GM19468 (cell line): ENCODE measurements at regions not wholly inside any gene's neighbourhood (a gene's known extent, or its start where the extent isn't known, plus 50 kb on each side); places are given as distances from the start of the nearest gene placed in this dataset.

ENCODE experiments used
- ATAC-seq: cut with Tn5 transposase; IDR thresholded peaks from one replicate; pipeline ENCODE4 v1.9.1; 2021; ENCODE audit warnings: mild to moderate bottlenecking, moderate library complexity, moderate number of reproducible peaks; ENCODE audit not compliant: unreplicated experiment; ENCODE audit errors: extremely low read depth

DNA sequence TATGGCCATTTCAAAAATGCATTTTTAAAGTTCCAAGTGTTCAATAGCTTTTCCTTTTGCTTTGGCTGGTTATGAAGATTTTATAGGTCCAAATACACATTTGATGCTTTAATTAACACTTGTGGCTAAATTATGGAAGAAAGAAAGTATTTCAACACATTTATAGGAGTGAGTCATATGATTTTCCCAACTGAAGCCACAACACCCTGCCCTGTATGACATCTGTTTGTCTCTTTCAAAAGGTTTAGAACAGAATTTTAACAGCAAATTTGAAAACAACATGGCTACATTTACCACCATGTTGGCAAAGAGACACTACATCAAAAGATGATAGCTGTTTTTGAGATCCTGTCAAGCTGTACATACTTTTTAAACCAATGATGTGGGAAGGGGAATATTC is 99.4 kb downstream of the TMEM174 start:
- no peak for ATAC-seq

DNA sequence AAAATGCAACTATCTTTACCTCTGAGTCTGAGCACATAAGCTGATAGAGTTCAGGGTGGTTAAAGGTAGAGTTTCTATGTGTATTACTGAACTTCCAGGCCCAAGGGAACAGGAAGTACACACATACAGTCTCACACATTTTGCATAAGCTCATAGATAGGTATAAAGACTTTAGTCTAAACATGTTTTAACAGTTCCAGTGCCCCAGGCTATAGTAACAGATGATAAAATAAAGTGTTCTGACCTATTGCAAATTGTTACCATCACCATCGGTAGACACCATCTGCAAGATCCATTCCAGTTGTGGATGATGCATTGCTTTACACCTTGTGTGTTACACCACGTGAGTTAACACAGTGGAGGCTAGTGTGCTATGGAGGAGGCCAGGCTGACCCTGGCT is 95.8 kb downstream of the TMEM174 start:
- no peak for ATAC-seq

DNA sequence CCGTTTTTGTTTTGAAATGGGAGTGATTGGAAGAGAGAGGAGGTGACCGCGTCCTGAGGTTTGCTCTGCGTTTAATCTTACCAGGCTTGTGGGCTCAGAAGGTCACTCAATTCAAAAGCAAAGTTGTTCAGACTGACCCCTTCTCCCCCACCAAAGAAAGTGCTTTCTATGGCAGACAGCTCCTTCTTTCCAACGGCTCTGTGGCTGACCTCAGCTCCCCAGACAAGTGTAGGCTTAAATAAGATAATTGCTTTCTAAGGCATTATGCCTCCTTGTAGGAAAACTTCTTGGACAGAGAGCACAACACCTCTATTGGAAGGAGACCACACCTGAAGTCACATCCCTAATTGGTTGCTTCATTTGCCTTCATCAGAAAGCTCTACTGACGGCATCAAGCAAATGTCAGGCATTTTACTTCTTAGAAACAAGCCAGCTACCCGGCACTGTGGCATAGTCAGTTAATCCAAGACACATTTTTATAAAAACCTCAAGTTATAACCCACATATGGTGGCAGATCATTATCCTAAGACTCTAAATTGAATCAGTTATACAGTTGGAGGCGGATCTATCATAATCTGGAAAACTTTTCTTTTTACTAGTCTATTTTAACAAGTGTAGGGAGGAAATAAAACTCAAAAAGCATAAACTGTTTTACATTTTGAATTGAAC is 94.9 kb downstream of the TMEM174 start:
- ATAC-seq = no peak

DNA sequence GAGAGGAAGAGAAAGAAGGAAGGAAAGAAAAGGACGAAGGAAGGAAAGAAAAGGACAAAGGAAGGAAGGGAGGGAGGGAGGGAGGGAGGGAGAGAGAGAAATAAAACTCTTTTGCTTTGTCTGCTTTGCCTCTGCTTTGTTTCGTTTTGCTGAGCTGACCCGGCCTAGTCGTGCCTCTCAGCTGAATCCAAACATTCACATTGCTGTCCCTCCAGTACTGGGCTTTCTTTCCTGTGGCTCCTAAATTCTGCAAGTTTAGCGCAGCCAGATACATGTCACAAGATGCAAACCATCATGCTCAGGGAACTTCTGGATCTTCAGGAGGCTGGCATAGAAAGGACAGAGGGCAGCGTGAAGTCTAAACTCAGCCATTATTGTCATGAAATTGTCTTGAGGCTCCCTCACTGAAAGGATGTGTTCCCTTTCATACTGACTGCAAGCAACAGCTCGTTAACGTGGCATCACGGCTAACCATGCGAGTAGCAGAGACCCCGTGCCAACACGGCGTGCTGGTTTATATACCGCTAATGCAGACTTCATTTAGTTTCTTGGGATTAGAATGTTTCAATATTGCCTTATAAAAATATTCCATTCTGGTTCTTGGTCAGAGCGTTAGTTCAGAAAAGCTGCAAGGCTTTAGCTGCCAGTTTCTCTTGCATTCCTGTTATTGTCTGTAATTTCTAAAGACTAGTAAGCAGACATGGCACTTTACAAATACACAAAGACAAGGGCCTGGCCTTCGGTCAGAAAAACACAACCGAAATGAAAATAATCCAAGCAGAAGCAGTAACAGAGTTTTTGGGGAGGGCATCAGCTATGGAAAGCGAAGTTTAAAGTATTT is 94.2 kb downstream of the TMEM174 start:
- no peak for ATAC-seq

DNA sequence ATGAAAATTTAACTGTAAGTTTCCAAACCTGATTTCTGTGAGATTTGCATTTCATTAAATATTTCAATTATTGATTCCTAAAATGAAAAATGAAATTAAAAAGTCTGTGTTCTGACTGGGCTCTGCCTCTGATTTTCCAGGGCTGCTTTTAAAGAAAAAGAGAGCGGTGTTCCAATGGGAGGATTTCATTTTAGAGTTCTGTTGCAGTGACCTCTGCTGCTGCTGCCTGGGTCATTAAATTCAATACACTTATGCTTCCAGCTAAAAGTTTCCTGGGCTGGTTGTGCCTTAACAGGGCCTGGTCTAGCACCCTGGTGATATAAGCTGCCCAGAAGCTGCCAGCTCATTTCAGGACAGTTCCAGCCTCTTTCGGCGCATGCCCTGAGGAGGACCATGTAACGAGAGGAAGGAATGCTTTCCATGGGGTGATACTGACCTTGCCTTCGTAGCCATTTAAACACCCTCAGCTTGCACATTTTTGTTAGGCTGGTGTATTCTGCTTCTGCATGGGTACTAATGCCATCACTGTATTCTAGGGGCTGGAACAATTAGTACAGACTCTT is 93.3 kb downstream of the TMEM174 start:
- ATAC-seq = no peak

DNA sequence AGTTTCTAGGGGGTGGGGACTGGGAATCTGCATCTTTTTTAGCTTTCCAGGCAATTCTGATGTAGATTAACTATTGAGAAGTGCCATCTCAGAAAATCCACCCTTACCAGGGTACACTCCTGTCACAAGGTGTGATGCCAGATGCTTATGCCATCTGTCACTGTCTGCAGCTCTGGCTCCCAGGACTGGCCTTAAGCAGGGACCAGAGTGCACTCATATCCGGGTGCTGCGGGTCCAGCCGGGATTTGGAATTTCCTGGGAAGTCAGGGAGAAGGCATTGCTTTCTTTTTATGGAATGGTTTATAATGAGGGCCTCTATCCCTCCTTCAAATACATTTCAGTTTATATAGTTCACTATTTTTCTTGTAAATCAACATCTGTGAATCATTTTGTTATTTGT is 92.6 kb downstream of the TMEM174 start:
- no peak for ATAC-seq

DNA sequence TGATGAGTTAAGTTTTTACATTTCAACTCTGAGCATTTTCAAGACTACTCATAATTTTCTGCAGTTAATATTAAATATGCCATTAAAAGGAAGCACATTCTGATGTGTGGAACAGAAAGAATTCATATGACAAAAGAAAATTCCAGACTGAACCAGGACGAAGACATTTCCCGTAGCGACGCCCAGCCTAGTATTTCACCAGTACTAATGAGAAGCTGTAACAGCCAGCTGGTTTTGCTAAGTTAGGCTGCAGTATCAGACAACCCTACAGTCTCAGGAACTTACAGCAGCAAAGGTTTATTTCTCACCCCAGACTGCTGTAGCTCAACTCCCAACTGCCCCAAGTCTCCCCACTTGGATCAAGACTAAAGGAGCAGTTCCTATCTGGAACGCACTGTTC is 91.6 kb downstream of the TMEM174 start:
- ATAC-seq = no peak

DNA sequence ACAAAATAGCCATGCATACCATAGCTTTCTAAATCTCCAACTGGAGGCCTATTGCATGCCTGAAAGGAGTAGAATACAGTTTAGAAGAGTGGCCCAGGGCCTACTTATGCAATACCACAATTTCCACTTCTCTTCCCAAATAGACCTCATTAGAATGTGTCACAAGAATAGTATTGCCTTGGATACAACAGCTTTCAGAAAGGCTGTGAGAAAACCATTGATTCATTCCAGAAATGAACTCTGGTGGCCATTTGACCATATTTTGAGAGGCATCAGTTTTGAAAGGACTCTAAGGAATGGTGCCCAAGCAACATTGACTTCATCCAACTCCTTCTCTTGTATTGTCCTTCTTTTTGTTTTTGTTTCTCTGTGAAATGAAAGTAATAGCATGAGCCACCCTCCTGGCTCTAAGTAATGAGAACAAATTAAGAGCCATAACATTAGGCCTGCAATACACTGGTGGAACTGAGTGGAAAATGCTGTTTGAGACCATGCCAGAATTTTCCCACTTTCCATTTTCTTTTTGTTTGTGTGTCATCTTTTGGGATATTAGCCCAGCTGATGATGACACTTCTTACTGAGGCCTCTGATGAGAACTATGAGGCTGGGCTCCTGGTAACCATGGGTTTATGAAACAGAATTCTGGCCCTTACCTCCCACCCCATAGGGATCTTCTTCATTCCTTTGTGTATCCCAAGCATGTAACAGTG is 90.2 kb downstream of the TMEM174 start:
- no peak for ATAC-seq

DNA sequence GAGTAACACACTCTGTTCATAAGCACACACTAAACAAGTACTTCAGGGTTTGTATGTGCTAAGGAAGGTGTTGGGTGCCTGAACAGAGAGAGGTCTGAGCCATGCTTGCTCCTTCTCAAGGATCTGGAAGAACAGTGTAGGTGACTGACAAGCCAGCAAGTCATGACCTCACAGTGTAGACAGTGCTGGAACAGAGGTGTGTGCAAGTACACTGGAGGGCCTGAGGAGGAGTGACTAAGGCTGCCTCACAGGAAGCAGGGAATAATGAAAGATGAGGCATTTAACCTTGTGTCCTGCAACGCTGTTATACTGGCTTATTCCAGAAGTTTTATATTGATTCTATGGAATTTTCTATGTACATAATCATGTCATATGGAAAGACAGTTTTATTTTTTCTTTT is 83.9 kb downstream of the TMEM174 start:
- ATAC-seq = no peak

DNA sequence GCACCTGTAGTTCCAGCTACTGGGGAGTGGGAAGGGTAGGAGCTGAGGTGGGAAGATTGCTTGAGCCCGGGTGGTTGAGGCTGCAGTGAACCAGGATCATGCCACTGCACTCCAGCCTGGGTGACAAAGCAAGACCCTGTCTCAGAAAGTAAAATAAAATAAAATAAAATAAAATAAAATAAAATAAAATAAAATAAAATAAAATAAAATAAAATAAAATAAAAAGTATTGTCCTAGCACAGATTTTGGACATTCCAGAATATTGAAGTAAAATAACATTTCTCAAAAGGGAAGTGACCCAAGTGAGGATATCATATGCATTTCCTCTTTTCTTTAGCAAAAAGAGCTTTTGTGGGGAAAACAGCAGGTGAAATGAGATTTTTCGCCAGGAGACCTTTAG is 83.5 kb downstream of the TMEM174 start:
- ATAC-seq = no peak

DNA sequence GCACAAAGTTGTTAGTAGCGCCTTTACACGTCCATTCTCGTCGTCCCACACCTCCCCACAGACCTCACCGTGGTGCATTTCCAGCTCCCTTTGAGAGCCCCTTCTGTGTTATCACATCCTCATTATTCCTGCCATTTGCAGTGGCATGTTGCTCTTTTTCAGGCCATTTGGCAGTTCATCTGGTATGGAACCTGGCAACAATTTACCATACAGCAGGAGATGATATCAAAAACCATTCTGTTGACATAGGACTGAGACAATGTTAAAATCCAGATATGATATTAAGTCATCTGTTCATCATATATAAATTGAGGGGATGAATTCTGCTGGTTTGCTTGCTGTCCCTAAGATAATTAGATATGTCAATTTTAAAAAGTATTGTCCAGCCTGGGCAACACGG is 83.0 kb downstream of the TMEM174 start:
- no peak for ATAC-seq

DNA sequence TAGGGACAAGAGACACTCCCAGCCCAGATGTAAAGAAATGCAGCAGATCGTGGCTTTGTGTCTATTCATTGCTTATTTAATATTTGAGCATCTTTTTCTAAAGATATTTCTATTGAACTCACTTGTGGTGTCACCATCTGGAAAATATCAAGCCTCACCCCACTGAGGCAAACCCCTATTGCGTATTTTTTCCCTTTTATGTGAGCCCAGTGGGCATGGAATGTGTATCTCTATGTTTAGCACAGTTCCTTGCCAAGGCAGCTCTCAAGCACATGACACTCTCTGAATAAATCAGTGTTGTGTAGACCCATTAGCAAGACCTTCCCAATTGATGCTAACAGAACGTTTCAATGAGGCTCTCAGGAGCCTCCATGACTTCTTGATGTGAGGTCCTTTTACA is 81.6 kb downstream of the TMEM174 start:
- ATAC-seq = no peak

DNA sequence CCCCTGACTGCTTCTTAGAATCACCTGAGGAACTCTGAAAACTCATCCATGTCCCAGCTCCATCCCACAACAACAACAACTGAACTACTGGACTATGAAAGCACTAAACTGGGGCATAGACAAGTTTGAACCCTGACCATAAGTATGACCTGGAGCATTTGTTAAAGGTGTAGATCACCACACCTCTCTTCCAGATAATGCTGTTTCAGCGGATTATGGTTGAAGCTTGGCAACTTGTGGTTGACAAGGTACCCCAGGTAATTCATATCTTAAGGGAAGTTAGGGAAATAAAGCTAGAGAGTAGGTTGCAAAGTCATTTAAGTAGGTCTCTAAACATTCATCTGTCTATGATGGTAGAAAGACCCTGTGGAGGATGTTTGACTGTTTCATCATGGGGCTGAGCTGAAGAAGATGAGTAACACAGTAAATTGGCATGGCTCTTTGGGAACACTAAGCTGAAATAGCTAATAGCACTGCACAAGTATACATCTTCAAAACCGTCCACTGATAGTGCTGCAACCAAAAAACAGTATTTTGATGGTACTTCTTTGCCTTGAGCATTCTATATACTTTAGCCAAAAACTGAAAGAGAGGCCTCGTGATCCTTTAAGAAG is 80.2 kb downstream of the TMEM174 start:
- ATAC-seq = no peak

DNA sequence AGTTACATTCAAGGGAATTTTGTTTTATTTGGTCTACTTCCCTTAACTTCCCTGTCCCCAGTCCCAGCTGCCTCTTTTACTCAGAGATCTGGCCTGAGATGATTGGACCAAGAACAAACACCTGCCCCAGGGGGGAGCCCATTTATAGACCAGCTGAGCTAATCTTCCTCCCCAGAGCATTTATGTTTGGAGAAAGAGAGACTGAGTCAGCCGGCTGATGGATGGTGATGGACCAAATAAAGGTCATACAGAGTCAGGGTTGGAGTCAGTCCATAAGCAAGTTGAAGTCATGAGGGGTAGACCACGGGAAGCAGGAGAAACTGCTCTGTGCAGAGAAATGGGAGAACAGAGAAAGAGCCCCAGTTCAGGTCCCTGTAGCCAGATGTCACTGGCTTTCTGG is 77.7 kb downstream of the TMEM174 start:
- no peak for ATAC-seq

DNA sequence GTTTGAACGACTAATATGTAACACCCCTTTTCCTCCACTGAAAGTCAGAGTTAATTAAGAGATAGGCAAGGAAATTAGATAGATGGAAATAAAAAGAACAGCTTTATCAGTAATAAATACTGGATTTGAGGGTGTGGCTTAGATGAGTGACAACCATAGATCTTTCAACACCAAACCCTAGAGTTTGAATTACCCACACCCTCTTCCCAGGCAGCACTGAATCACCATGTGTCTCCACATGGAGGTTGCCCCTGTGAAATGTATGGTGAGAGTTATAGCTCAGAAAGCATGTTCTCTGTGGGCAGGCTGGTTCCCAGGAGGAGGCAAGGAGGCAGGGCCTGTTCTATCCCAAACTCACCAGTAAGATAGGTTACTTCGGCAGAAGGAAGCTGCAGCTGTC is 69.7 kb downstream of the TMEM174 start:
- ATAC-seq = no peak

DNA sequence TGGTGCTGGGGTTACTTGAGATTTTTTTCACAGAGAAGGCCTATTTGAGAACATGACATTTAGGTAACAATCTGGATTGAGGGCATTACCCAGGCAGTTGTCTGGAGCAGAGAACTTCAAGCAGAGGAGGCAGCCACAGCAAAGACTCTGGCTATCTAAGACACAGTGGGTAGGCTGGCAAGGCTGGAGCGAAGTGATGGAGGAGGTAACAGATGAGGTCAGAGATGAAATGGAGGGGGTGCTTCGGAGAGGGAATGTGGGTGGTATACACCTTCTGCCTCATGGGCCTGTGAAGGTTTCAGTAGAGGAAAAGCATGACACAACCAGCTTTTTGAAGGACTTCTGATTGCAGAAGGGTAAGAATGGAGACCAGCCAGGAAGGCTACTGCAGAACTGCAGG is 65.9 kb downstream of the TMEM174 start:
- no peak for ATAC-seq

DNA sequence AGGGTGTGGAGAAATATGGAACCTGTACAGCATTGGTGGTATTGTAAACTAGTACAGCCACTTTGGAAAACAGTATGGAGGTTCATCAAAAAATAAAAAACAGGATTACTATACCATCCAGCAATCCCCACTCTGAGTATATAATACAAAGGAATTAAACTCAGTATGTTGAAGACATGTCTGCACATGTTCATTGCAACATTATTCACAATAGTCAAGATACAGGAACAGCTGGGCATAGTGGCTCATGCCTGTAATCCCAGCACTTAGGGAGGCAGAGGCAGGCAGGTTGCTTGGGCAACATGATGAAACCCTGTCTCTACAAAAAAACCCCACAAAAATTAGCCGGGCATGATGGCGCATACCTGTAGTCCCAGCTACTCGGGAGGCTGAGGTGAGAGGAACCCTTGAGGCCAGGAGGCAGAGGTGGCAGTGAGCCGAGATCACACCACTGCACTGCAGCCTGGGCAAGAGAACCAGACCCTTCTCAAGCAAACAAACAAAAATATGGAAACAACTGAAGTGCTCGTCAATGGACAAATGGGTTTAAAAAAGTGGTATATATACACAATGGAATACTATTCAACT is 63.6 kb downstream of the TMEM174 start:
- no peak for ATAC-seq

DNA sequence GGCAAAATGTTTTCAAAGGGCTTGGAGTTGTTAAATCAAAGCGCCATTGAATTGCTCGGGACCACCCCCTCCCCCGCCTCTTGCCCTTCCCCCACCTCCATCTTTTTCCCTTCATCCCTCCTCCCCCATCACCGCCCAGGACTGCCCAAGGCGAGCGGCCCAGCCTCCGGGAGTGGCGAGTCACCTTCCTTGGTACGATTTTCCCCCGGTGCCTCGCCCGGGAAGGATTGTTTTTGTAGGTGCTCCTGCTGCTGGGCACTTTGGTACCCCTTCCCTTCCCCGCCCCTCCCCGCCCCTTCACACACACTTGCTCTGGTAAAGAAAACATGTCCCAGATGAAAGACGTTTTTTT is 61.2 kb downstream of the TMEM174 start:
- ATAC-seq = no peak

DNA sequence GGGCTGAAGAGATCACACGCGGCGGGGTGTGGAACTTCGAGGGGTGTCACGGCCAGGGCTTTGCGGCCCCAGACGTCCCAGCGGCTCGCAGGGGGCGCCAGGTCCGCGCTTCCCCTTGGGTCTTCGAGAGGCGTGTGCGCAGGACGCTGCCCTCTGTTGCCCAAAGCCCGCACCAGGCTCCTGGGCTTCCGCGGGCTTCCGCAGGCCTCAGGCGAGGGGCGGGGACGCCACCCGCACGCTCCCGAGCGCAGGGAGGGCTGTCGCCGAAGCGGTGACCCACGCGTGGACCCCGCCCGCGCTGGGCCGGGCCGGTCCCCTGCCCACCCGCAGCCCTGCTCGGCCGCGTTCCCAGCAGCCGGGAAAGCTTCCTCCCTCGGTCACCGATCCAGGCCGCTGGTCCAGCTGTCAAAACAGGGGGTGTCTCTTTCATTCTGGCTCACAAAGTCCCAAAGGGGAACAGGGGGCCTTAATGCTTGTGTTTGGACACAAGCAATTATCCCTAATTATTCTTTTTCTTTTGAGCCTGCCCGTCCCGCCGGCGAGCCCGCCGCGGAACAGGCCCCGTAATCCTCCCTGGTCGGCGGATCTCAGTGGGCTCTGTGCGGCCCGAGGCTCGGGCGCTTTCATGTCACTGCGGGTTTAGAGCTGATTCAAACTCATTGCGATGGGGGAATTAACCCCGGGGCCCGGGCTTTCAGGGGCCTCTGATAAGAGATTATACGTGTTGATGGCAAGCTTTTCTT is 60.6 kb downstream of the TMEM174 start:
- no peak for ATAC-seq

DNA sequence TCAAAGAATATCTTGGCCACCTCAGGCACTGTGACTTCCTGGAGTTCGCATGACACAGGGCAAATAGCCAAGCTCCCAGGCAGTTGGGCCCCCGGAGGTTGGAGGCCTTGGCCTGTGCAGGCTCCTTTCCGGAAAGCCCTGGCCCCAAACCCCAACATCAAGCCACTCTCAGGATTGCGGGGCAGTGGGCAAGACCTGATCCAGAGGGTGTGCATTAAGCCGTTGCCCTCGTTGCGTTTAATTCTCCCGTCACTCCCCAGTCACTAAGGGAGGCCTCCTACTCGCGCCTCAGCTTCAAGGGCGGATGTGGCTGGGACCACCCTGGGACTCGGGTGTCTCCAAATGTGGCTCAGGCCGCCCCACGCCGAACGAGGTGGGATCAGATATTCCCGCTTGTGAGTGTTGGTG is 60.1 kb downstream of the TMEM174 start:
- ATAC-seq = no peak
